T1000 (cell line): ENCODE measurements at regions not wholly inside any gene's neighbourhood (a gene's known extent, or its start where the extent isn't known, plus 50 kb on each side); places are given as distances from the start of the nearest gene placed in this dataset.

Experiments used
- DNase-seq: peaks from one replicate; lab custom pipeline; 2025; ENCODE audit warnings: mixed read lengths; lab: John Stamatoyannopoulos, UW

GRCh38 chr4:62360156-62360545, 1160.0 kb downstream of the ADGRL3 start:
- DNase-seq: no peak

DNA sequence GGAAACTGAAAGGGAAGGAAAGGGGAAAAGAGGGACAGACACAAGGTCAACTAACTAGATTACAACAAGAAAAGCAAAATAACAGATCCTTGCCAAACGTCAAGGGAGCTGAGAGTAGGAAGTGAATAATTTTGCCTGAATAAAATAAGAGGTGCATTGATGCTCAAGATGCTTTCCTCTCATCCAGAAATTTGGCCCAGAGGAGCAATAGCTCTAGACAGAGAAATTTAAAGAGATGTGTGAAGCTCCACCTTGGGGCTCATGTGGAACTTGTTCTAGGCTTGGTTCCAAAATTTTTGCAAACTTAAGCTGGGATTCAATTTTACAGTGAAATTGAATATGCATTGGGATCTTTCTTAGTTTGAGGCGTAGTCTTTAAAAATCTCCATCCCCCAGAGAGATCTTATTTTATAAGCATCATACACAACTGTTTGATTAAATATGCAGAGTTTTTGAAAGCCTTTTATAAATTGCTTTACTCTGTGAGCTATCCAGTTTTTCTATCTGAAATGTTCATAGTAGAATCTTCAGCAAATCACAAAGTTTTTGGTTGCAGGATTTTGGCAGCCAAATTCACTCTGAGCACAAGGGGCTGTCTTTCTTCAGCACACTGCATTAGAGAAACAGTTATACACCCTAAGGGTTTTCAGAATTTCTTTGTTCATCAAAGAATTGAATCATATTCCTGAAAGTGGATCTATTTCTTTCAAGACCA, 1159.5 kb downstream of the ADGRL3 start:
- DNase-seq: no peak

DNA sequence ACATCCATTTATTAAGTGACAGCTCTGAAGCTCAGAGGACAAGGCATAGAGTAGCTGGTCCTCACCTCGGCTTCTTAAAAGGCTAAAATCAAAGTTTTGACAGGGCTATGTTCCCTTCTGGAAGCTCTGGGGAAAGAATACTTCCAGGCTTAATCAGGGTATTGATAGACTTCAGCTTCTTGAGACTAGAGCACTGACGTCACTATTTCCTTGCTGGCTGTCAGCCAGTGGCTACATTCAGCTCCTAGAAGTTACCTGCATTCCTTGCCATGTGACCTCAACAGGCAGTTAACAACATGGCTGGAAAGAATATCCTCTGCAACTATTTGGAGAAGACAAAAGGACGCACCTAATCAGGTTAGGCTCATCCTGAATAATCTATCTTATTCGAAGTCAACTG, 1144.8 kb downstream of the ADGRL3 start:
- DNase-seq: no peak

GRCh38 chr4:62344474-62344873, 1144.3 kb downstream of the ADGRL3 start:
- DNase-seq: no peak

DNA sequence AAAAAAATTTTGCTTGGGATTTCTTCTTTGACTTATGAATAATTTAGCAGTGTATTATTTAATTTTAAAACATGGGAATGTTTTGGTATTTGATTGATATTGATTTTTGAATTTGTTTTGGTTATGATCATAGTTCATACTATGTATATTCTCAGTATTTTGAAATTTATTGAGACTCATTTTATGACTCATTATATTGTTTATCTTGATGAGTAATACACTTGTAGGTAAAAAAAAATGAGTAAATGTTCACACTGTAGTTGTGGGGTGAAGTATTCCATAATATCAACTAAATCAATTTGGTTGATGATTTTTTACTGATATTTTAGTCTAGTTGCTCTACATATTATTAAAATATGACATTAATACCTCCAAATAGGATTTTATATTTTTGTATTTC, 1142.2 kb downstream of the ADGRL3 start:
- no peak for DNase-seq

GRCh38 chr4:62328526-62328925, 1128.4 kb downstream of the ADGRL3 start:
- no peak for DNase-seq

DNA sequence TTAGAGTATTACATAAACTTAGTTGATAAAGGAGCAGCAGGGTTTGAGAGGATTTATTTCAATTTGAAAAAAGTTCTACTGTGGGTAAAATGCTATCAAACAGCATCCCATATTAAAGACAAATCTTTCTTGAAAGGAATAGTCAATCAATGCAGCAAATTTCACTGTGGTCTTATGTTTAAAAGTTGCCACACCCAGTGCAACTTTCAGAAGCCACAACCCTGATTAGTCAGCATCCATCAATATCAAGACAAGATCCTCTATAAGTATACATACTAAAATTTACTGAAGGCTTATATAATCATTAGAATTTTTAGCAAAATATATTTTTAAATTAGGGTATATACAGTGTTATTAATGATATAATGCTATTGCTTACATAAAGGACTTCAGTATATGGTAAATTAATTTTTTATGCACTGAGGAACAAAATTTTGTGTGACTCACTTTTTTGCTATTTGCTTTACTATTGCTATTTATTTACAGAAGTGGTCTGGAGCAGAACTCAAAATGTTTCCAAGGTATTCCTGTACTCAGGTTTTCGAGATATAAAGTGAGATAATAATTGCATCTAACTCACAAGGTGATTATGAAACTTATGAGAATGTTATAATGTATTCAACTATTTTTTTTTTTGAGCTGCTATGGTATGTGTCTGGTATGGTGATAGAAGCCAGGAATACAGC, 1127.6 kb downstream of the ADGRL3 start:
- no peak for DNase-seq

DNA sequence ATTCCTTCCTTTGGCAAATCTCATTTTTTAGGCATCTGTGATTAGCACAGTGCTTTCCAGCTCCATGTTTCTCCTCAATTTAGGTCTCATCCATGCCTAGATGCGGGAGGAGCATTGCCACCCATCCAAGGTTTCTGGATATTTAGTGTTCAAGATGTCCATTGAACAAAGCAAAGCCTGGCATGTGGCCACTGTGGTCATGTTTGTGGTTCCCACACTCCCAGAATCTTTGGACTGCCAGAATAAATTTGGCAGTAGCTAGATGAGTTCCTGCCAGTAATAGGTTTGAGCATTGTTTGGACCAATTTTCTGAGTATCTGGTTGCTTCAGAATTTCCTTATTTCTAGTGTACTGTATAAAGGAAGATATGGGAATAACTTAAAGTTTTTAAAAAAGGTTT, 1124.1 kb downstream of the ADGRL3 start:
- no peak for DNase-seq

DNA sequence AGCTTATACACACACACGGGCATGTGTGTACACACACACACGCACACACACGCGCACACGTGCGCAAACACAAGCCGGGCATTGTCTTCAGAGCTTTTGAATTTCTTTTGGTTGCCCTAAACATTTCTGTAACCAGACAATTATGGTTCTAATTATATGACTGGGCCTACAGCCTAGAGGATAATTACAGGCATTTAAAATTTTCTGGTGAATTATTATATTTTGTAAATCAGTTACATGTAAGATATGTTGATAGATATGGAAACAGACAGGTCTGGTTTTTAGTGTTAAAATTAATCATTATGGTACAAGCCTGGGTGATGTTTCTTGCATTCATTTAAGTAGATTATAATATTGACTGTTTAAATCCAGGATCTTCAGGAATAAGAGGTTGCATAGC, 1120.5 kb downstream of the ADGRL3 start:
- DNase-seq: no peak

DNA sequence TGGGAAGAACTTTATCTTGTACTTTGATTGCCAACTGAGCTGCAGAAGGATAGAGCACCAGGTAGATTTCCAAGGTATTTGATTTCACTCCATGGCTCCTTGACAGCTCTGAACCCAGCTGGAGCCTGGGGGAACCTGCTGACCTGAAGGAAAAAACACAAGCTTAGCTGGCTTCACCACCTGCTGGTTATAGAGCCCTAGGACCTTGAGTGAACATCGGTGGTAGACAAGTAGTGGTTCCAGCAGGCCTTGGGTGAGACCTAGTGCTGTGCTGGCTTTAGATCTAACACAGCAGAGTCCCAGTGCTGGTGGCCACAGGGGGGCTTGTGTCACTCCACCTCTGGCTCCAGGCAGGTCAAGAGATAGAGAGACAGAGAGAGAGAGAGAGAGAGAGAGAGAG, 1102.6 kb downstream of the ADGRL3 start:
- no peak for DNase-seq

GRCh38 chr4:62301500-62301899, 1101.4 kb downstream of the ADGRL3 start:
- no peak for DNase-seq

GRCh38 chr4:62293551-62293950, 1093.4 kb downstream of the ADGRL3 start:
- no peak for DNase-seq

GRCh38 chr4:62292911-62293310, 1092.8 kb downstream of the ADGRL3 start:
- no peak for DNase-seq

- no peak for DNase-seq
These were observed 1088.8 kb downstream of the ADGRL3 start for GRCh38 chr4:62288808-62289541.

DNA sequence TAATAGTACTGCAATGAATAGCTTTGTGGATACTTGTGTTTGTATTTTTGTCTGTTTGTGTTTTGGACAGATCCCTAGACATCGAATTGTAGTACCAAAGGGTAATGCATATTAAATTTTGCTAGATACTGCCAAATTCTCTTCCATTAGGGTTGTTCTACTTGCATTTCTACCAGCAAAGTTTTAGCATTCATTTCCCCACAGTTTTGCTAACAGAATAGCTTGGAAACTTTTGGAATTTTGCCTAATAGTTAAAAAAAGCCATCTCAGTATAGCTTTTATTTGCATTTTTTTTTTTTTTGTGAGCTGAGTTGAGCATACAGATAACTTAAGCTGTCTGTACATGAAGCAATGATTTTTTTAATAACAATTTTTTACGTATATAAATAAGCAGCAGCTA, 1084.9 kb downstream of the ADGRL3 start:
- no peak for DNase-seq

- no peak for DNase-seq
These were observed 1079.6 kb downstream of the ADGRL3 start for GRCh38 chr4:62279689-62280088.

DNA sequence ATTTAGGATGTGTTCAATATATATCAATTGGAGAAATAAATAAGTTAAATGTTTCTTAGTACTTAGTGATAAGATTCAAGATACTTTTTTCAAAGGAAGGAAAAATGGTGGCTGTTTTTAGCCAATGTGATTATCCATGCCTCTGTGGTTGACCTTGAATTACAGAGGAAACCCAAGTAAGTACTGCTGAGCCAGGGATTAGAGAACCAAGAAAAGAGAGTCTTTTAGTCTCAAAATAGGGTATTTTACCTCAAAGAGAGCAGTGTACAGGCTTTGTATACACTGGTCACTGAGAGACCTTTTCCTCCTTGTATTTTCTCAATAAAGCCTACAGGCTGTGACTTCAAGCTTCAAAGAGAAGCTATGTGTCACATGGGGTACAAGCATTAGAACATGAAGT, 1075.3 kb downstream of the ADGRL3 start:
- no peak for DNase-seq

GRCh38 chr4:62274782-62275181, 1074.7 kb downstream of the ADGRL3 start:
- DNase-seq: no peak

DNA sequence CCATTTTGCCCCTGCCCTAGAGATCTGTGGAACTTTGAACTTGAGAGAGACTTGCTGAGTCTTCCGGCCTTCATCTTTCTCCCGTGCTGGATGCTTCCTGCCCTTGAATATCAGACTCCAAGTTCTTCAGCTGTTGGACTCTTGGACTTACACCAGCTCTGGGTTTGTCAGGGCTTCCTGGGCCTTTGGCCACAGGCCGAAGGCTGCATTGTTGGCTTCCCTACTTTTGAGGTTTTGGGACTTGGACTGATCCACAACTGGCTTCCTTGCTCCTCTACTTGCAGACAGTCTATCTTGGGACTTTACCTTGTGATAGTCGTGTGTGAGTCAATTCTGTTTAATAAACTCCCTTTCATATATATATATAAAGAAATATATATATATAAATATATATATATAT, 1071.0 kb downstream of the ADGRL3 start:
- no peak for DNase-seq

DNA sequence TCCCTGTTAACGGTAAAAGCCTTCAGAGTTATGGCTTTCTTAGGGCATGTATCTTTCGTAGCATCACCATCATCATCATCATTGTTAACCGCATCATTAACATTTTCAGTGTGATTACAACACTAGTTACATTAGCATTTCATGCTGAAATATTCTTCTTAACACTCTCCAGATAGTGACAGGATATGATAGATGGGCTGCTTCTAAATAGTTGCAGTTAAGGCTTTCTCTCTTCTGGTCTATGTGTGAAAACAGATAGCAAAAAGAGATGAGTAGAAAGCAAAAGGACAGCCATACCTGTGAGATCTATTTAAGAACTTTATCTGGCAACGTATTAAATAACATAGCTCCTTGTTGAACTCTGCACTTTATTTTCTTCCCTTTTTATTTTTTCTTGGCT, 1069.8 kb downstream of the ADGRL3 start:
- no peak for DNase-seq

- no peak for DNase-seq
These were observed 1063.3 kb downstream of the ADGRL3 start for GRCh38 chr4:62263454-62263853.

- no peak for DNase-seq
These were observed 1062.5 kb downstream of the ADGRL3 start for GRCh38 chr4:62262676-62263075.

DNA sequence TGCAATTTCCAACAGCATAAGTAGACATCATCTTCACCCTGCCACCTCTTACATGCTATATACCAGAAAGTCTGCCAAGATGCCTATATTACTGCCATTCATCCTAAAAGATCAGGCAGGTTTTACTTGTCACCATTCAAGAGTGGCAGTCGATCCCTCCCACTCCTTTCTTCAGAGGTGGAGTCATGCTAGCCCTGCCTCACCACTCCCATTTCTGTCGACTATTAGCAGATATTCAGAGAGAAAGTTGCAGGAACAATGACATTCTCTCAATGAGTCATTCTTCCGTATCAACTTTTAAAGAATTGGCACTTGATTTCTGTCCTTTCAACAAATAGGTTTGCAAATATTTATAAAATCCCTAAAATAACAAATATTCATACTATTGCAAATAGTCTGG, 1060.1 kb downstream of the ADGRL3 start:
- DNase-seq: no peak
